ENCODE measurements at regions not wholly inside any gene's neighbourhood (a gene's known extent, or its start where the extent isn't known, plus 50 kb on each side); places are given as distances from the start of the nearest gene placed in this dataset.
A peak's percentile ranks its signal among the peaks of the same experiment; 100 is the strongest.

DNA sequence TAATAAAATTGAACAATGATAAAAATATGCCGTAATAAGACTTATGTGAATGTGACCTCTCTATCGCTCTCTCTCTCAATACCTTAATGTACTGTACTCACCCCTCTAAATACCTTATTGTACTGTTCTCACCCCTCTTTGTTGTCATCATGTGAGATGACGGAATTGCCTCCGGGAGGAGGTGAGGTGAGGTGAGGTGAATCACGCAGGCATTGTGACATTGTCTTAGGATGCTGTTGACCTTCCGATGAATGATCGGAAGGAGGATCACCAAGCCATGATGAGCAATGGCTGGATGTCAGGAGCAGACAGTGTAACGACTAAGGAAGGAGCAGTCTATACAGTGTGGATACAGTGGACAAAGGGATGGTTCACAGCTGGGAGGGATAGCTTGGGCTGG lies 87.4 kb upstream of the FAM20C start:
- Mint-ChIP-seq H3K9me3 (peaks cover 0 to 6% (median 2%) of the 10 kb centered on the region in 3 donors), H3K27me3 (peaks cover 17 to 22% of the 10 kb centered on the region in 2 donors), H3K4me3 (no peak overlapping the region), H3K4me1 (peaks cover 4 to 16% (median 16%) of the 10 kb centered on the region in 3 donors), H3K27ac (peak overlapping the region in 1 of 2 donors; percentile 44), H3K36me3 (no peaks in the 10 kb centered on the region)
- H3K27ac ChIP-seq (ENCODE audit: low read length), result no peak overlapping the region
- no peak for ATAC-seq (replicated peaks in 1 of 4)
- no peaks in the 10 kb centered on the region for H3K36me3 ChIP-seq (ENCODE audit: control insufficient read depth in 2 of 2, extremely low read depth in 1 of 2, insufficient read depth in 1 of 2, low read length in 1 of 2)
- no peak for DNase-seq
- ChIA-PET CTCF (no interaction called here), POLR2A (no interaction called here)
- peaks cover 0 to 14% of the 10 kb centered on the region in 2 experiments for H3K4me1 ChIP-seq (ENCODE audit: control insufficient read depth in 1 of 2, extremely low read depth in 1 of 2, insufficient read depth in 2 of 2, low read length in 2 of 2)
- no peaks in the 10 kb centered on the region for H3K9me3 ChIP-seq
- H3K27me3 ChIP-seq (replicated peaks in 1 of 2; ENCODE audit: control insufficient read depth in 2 of 2, extremely low read depth in 1 of 2, insufficient read depth in 2 of 2, low read length in 1 of 2), result peaks cover 3 to 6% of the 10 kb centered on the region in 2 experiments
- WGBS (ENCODE audit: insufficient coverage), result 96% methylated on average over 6 of the region's 8 CpGs
- H3K4me3 ChIP-seq (ENCODE audit: control insufficient read depth in 1 of 2, extremely low read depth in 1 of 2, low read length in 1 of 2), result no peak overlapping the region

DNA sequence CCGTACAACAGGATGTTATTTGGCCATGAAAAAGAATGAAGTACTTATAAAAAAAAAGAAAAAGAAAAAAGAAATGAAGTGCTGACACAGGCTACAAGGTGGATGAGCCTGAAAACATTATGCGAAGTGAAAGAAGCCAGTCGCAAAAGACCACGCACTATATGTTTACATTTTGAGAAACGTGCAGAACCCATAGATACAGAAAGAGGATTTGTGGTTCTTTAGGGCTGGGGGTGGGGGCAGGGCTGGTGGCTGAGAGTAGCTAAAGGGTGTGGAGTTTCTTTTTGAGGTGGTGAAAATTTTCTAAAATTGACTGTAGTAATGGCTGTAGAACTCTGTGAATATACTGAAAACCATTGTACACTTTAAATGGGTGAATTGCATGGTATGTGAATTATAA lies 86.0 kb upstream of the FAM20C start:
- DNase-seq, result no peak
- Histone ChIP-seq H3K27ac (ENCODE audit: low read length) (no peak overlapping the region), H3K4me1 (ENCODE audit: control insufficient read depth in 1 of 2, extremely low read depth in 1 of 2, insufficient read depth in 2 of 2, low read length in 2 of 2) (peaks cover 0 to 14% of the 10 kb centered on the region in 2 experiments), H3K27me3 (replicated peaks in 1 of 2; ENCODE audit: control insufficient read depth in 2 of 2, extremely low read depth in 1 of 2, insufficient read depth in 2 of 2, low read length in 1 of 2) (peaks cover 3 to 14% of the 10 kb centered on the region in 2 experiments), H3K4me3 (ENCODE audit: control insufficient read depth in 1 of 2, extremely low read depth in 1 of 2, low read length in 1 of 2) (no peak overlapping the region), H3K9me3 (no peaks in the 10 kb centered on the region), H3K36me3 (ENCODE audit: control insufficient read depth in 2 of 2, extremely low read depth in 1 of 2, insufficient read depth in 1 of 2, low read length in 1 of 2) (no peaks in the 10 kb centered on the region)
- ChIA-PET POLR2A (interaction anchor here in 1 of 2 donors (0.7 kb wide), 1 partner anchor 86 kb away, joined by 5 read pairs; no protein-coding TSS in a partner anchor), CTCF (no interaction called here)
- no peaks in the 10 kb centered on the region for H3K36me3 Mint-ChIP-seq
- H3K27ac Mint-ChIP-seq, result no peak overlapping the region
- WGBS (ENCODE audit: insufficient coverage), result 75% methylated on average over 5 of the region's 5 CpGs
- peaks cover 0 to 4% (median 2%) of the 10 kb centered on the region in 3 donors for H3K9me3 Mint-ChIP-seq
- peaks cover 4 to 16% (median 16%) of the 10 kb centered on the region in 3 donors for H3K4me1 Mint-ChIP-seq
- H3K27me3 Mint-ChIP-seq, result peaks cover 23 to 31% of the 10 kb centered on the region in 2 donors
- no peak for ATAC-seq (replicated peaks in 1 of 4)
- H3K4me3 Mint-ChIP-seq, result no peak overlapping the region

GRCh38 chr7:107233-107632 lies 85.1 kb upstream of the FAM20C start:
- ChIA-PET CTCF (no interaction called here), POLR2A (no interaction called here)
- Mint-ChIP-seq H3K36me3 (no peaks in the 10 kb centered on the region), H3K4me1 (peaks cover 4 to 14% (median 13%) of the 10 kb centered on the region in 3 donors), H3K27me3 (peaks cover 25 to 32% of the 10 kb centered on the region in 2 donors), H3K27ac (no peak overlapping the region), H3K9me3 (peaks cover 3 to 7% (median 4%) of the 10 kb centered on the region in 3 donors), H3K4me3 (no peak overlapping the region)
- no peak overlapping the region for H3K4me3 ChIP-seq (ENCODE audit: control insufficient read depth in 1 of 2, extremely low read depth in 1 of 2, low read length in 1 of 2)
- H3K9me3 ChIP-seq, result no peaks in the 10 kb centered on the region
- ATAC-seq (replicated peaks in 1 of 4) (no peak), DNase-seq (no peak)
- no peak overlapping the region for H3K27ac ChIP-seq (ENCODE audit: low read length)
- peaks cover 0 to 8% of the 10 kb centered on the region in 2 experiments for H3K4me1 ChIP-seq (ENCODE audit: control insufficient read depth in 1 of 2, extremely low read depth in 1 of 2, insufficient read depth in 2 of 2, low read length in 2 of 2)
- H3K27me3 ChIP-seq (replicated peaks in 1 of 2; ENCODE audit: control insufficient read depth in 2 of 2, extremely low read depth in 1 of 2, insufficient read depth in 2 of 2, low read length in 1 of 2), result peaks cover 3 to 14% of the 10 kb centered on the region in 2 experiments
- 100% methylated on average over 1 of the region's 4 CpGs for WGBS (ENCODE audit: insufficient coverage)
- H3K36me3 ChIP-seq (ENCODE audit: control insufficient read depth in 2 of 2, extremely low read depth in 1 of 2, insufficient read depth in 1 of 2, low read length in 1 of 2), result no peaks in the 10 kb centered on the region

GRCh38 chr7:107907-108306 lies 84.5 kb upstream of the FAM20C start:
- ATAC-seq (replicated peaks in 1 of 4) (no peak), DNase-seq (no peak)
- Mint-ChIP-seq H3K4me1 (peaks cover 0 to 9% (median 8%) of the 10 kb centered on the region in 3 donors), H3K4me3 (no peak overlapping the region), H3K27ac (no peak overlapping the region), H3K9me3 (peaks cover 3 to 12% (median 8%) of the 10 kb centered on the region in 3 donors), H3K27me3 (peaks cover 28 to 35% of the 10 kb centered on the region in 2 donors), H3K36me3 (no peaks in the 10 kb centered on the region)
- ChIA-PET POLR2A (no interaction called here), CTCF (no interaction called here)
- H3K27ac ChIP-seq (ENCODE audit: low read length), result no peak overlapping the region
- 73% methylated on average over 3 of the region's 3 CpGs for WGBS (ENCODE audit: insufficient coverage)
- H3K9me3 ChIP-seq, result no peaks in the 10 kb centered on the region
- H3K4me3 ChIP-seq (ENCODE audit: control insufficient read depth in 1 of 2, extremely low read depth in 1 of 2, low read length in 1 of 2), result no peak overlapping the region
- peaks cover 3 to 17% of the 10 kb centered on the region in 2 experiments for H3K27me3 ChIP-seq (replicated peaks in 1 of 2; ENCODE audit: control insufficient read depth in 2 of 2, extremely low read depth in 1 of 2, insufficient read depth in 2 of 2, low read length in 1 of 2)
- peaks cover 0 to 2% of the 10 kb centered on the region in 2 experiments for H3K4me1 ChIP-seq (ENCODE audit: control insufficient read depth in 1 of 2, extremely low read depth in 1 of 2, insufficient read depth in 2 of 2, low read length in 2 of 2)
- no peaks in the 10 kb centered on the region for H3K36me3 ChIP-seq (ENCODE audit: control insufficient read depth in 2 of 2, extremely low read depth in 1 of 2, insufficient read depth in 1 of 2, low read length in 1 of 2)

DNA sequence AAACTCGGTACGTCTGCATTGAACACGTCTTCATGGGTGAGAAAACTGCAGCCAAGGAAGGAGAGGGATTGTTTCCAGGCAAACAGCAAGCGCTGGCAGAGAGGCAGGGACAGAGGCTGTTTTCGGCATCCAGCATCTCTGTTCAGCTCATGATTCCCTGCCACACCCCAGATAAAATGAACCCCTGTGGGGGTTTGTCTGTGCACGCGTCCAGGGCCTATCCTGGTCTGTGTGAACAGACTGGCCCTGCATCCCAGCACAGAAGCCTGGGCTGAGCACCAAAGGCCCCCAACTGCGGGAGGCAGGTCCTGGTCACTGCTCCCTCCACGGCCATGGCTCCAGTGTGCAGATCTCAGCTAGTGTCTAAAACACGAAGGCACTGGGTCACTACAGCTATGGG lies 83.3 kb upstream of the FAM20C start:
- ATAC-seq (replicated peaks in 1 of 4), result no peak
- POLR2A ChIA-PET, result no interaction called here
- H3K9me3 Mint-ChIP-seq, result peaks cover 15 to 22% (median 19%) of the 10 kb centered on the region in 3 donors
- Histone ChIP-seq H3K27me3 (replicated peaks in 1 of 2; ENCODE audit: control insufficient read depth in 2 of 2, extremely low read depth in 1 of 2, insufficient read depth in 2 of 2, low read length in 1 of 2) (peaks cover 3 to 17% of the 10 kb centered on the region in 2 experiments), H3K27ac (ENCODE audit: low read length) (no peak overlapping the region), H3K4me1 (ENCODE audit: control insufficient read depth in 1 of 2, extremely low read depth in 1 of 2, insufficient read depth in 2 of 2, low read length in 2 of 2) (peaks cover 0 to under 1% of the 10 kb centered on the region in 2 experiments), H3K4me3 (ENCODE audit: control insufficient read depth in 1 of 2, extremely low read depth in 1 of 2, low read length in 1 of 2) (no peak overlapping the region), H3K36me3 (ENCODE audit: control insufficient read depth in 2 of 2, extremely low read depth in 1 of 2, insufficient read depth in 1 of 2, low read length in 1 of 2) (no peaks in the 10 kb centered on the region), H3K9me3 (no peaks in the 10 kb centered on the region)
- CTCF ChIA-PET, result no interaction called here
- no peak for DNase-seq
- H3K27ac Mint-ChIP-seq, result no peak overlapping the region
- H3K4me3 Mint-ChIP-seq, result no peak overlapping the region
- H3K4me1 Mint-ChIP-seq, result peaks cover 0 to 8% (median 8%) of the 10 kb centered on the region in 3 donors
- H3K36me3 Mint-ChIP-seq, result no peaks in the 10 kb centered on the region
- peaks cover 40 to 43% of the 10 kb centered on the region in 2 donors for H3K27me3 Mint-ChIP-seq
- 82% methylated on average over 7 of the region's 10 CpGs for WGBS (ENCODE audit: insufficient coverage)

DNA sequence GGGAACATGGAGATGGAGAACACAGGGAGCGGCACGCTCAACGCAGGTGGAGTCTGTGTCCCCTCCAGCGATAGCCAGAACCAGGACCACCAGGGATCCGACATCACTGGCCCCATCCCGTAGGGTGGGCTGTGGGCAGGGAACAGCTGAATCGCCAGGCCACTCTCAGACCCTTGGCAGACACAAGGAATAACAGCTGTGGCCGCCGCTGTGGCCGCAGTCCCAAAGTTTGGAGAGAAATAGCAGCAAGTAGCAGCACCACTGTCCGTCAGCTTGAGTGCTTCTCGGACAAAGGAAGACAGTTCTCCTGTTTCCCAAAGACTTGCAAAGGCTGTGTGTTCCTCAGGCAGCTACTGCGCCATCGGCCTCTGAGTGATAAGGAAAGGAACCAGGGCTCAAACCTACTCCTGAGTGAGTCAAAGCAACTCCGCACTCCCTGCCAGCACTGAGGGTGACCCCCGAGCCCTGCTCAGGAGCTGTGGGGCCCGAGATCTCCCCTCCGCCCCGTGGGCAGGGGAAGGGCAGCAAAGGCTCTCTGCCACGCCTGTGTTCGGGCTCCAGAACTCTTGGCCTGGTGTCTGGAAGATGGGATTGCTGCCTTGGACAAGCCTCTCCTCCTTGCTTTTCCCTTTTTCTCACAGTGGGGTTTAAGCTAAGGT lies 82.3 kb upstream of the FAM20C start:
- POLR2A ChIA-PET, result no interaction called here
- Histone ChIP-seq H3K27ac (ENCODE audit: low read length) (no peak overlapping the region), H3K9me3 (peaks cover 2% of the 10 kb centered on the region), H3K27me3 (replicated peaks in 1 of 2; ENCODE audit: control insufficient read depth in 2 of 2, extremely low read depth in 1 of 2, insufficient read depth in 2 of 2, low read length in 1 of 2) (peaks cover 3 to 17% of the 10 kb centered on the region in 2 experiments), H3K4me1 (ENCODE audit: control insufficient read depth in 1 of 2, extremely low read depth in 1 of 2, insufficient read depth in 2 of 2, low read length in 2 of 2) (no peaks in the 10 kb centered on the region), H3K4me3 (ENCODE audit: control insufficient read depth in 1 of 2, extremely low read depth in 1 of 2, low read length in 1 of 2) (no peak overlapping the region), H3K36me3 (ENCODE audit: control insufficient read depth in 2 of 2, extremely low read depth in 1 of 2, insufficient read depth in 1 of 2, low read length in 1 of 2) (no peaks in the 10 kb centered on the region)
- no peaks in the 10 kb centered on the region for H3K36me3 Mint-ChIP-seq
- peaks cover 44 to 46% of the 10 kb centered on the region in 2 donors for H3K27me3 Mint-ChIP-seq
- WGBS (ENCODE audit: insufficient coverage), result 84% methylated on average over 17 of the region's 21 CpGs
- H3K27ac Mint-ChIP-seq, result no peak overlapping the region
- H3K4me3 Mint-ChIP-seq, result no peak overlapping the region
- peaks cover 22 to 29% (median 24%) of the 10 kb centered on the region in 3 donors for H3K9me3 Mint-ChIP-seq
- peaks cover 0 to under 1% (median under 1%) of the 10 kb centered on the region in 3 donors for H3K4me1 Mint-ChIP-seq
- ATAC-seq (replicated peaks in 1 of 4), result no peak
- CTCF ChIA-PET, result no interaction called here
- no peak for DNase-seq

All from T-cell (primary cell).